PC-3 (cell line): ENCODE measurements at regions not wholly inside any gene's neighbourhood (a gene's known extent, or its start where the extent isn't known, plus 50 kb on each side); places are given as distances from the start of the nearest gene placed in this dataset.

Experiments
- ATAC-seq: fragments of 200-7000 bp; cut with Tn5 transposase; 2 replicates; pipeline ENCODE4 v1.9.1; 2020; ENCODE audit warnings: mild to moderate bottlenecking, moderate library complexity
- BruUV-seq: library from RNA; stranded (reverse); fragments of 400-500 nt; replicated peaks from 2 replicates; lab custom pipeline; 2021; lab: Mats Ljungman, UMichigan
- CTCF ChIA-PET: fragments of 300-600 bp; sonication (Branson Sonifier 250); formaldehyde crosslinking; loops from one replicate; lab custom pipeline; 2022; ENCODE audit warnings: antibody characterized with exemption; lab: Charles Lee
- POLR2A ChIA-PET: fragments of 300-600 bp; sonication (Branson Sonifier 250); formaldehyde crosslinking; loops from one replicate; lab custom pipeline; 2022; ENCODE audit warnings: antibody characterized with exemption; ENCODE audit not compliant: unreplicated experiment; lab: Charles Lee
- DNase-seq: peaks from one replicate; pipeline ENCODE4 v3.0.0-alpha.2; 2015
- H2AFZ ChIP-seq: fragments of 300-600 bp; sonication (generic); 2 replicates; pipeline ENCODE4 v1.6.0; 2016; ENCODE audit warnings: antibody characterized with exemption, low read length
- H3F3A ChIP-seq: fragments of 300-600 bp; sonication (generic); one replicate; pipeline ENCODE4 v1.6.0; 2017; ENCODE audit warnings: antibody characterized with exemption, low read length, control low read depth, mild to moderate bottlenecking; ENCODE audit not compliant: unreplicated experiment
- H3K27ac ChIP-seq: fragments of 300-600 bp; sonication (generic); 2 replicates; pipeline ENCODE4 v1.5.1; 2016; ENCODE audit warnings: mild to moderate bottlenecking, low read length
- H3K27me3 ChIP-seq: fragments of 300-600 bp; sonication (generic); 2 replicates; pipeline ENCODE4 v1.6.1; 2016; ENCODE audit warnings: low read length, mixed read lengths
- H3K36me3 ChIP-seq: fragments of 300-600 bp; sonication (generic); 2 replicates; pipeline ENCODE4 v1.6.1; 2016; ENCODE audit warnings: low read depth, mixed run types, low read length, mixed read lengths
- H3K4me1 ChIP-seq: fragments of 300-600 bp; sonication (generic); 2 replicates; pipeline ENCODE4 v1.5.1; 2016; ENCODE audit warnings: low read length; ENCODE audit not compliant: insufficient read depth
- H3K4me2 ChIP-seq: fragments of 300-600 bp; sonication (generic); 2 replicates; pipeline ENCODE4 v1.6.0; 2016; ENCODE audit warnings: low read length
- H3K4me3 ChIP-seq: fragments of 300-600 bp; sonication (generic); 2 replicates; pipeline ENCODE4 v1.5.1; 2016; ENCODE audit warnings: mild to moderate bottlenecking, low read length, mixed read lengths
- H3K79me2 ChIP-seq: fragments of 300-600 bp; sonication (generic); 2 replicates; pipeline ENCODE4 v1.6.1; 2017; ENCODE audit warnings: low read length, mixed read lengths
- H3K9ac ChIP-seq: fragments of 300-600 bp; sonication (generic); 2 replicates; pipeline ENCODE4 v1.6.0; 2016; ENCODE audit warnings: mild to moderate bottlenecking, low read length
- H3K9me2 ChIP-seq: fragments of 300-600 bp; sonication (generic); replicated peaks from 2 replicates; pipeline ENCODE4 v1.6.1; 2016; ENCODE audit warnings: mixed run types, low read length, mixed read lengths
- H3K9me3 ChIP-seq: fragments of 300-600 bp; sonication (generic); 2 replicates; pipeline ENCODE4 v1.6.1; 2016; ENCODE audit warnings: low read length, mixed read lengths
- H4K20me1 ChIP-seq: fragments of 300-600 bp; sonication (generic); 2 replicates; pipeline ENCODE4 v1.6.1; 2016; ENCODE audit warnings: low read length, mixed read lengths
- EZH2 ChIP-seq: fragments of 300-600 bp; sonication (generic); IDR thresholded peaks from one replicate; pipeline ENCODE4 v1.6.1; 2017; ENCODE audit warnings: antibody characterized with exemption, mild to moderate bottlenecking, low read length; ENCODE audit not compliant: unreplicated experiment
- EZH2phosphoT487 ChIP-seq: fragments of 300-600 bp; sonication (generic); IDR thresholded peaks from 2 replicates; pipeline ENCODE4 v1.6.1; 2018; ENCODE audit warnings: mild to moderate bottlenecking, antibody characterized with exemption, low read length, borderline replicate concordance
- intact Hi-C: fragments of 100-400 bp; cut with micrococcal nuclease; formaldehyde crosslinking; loops from 2 replicates; pipeline ENCODE4 v1.9.0; 2023
- TF ChIP-seq, protein P1 (sequence below): fragments of 300-600 bp; sonication (generic); conservative IDR thresholded peaks from 2 replicates; pipeline ENCODE4 v1.5.1; 2017; ENCODE audit warnings: antibody characterized with exemption, low read depth, mild to moderate bottlenecking, low read length

GRCh38 chr22:34427841-34428240 lies 507.6 kb upstream of the LARGE1 start:
- no TSS peak for BruUV-seq
- no peak for ATAC-seq
- no peak overlapping the region for H3K9ac ChIP-seq
- H3K27me3 ChIP-seq, result no peaks in the 10 kb centered on the region
- no peaks in the 10 kb centered on the region for H3F3A ChIP-seq
- no peak for DNase-seq
- no peak overlapping the region for H3K4me2 ChIP-seq
- intact Hi-C loops, result no loop called here
- H2AFZ ChIP-seq, result no peak overlapping the region
- CTCF ChIA-PET, result no interaction called here
- H3K4me1 ChIP-seq, result no peaks in the 10 kb centered on the region
- H3K9me2 ChIP-seq, result no peaks in the 10 kb centered on the region
- no peak overlapping the region for H3K4me3 ChIP-seq
- POLR2A ChIA-PET, result no interaction called here
- no peak overlapping the region for H3K27ac ChIP-seq
- H3K9me3 ChIP-seq, result no peaks in the 10 kb centered on the region
- no peaks in the 10 kb centered on the region for H3K79me2 ChIP-seq
- H4K20me1 ChIP-seq, result no peaks in the 10 kb centered on the region
- no peak for TF ChIP-seq EZH2phosphoT487
- TF ChIP-seq, protein P1, sequence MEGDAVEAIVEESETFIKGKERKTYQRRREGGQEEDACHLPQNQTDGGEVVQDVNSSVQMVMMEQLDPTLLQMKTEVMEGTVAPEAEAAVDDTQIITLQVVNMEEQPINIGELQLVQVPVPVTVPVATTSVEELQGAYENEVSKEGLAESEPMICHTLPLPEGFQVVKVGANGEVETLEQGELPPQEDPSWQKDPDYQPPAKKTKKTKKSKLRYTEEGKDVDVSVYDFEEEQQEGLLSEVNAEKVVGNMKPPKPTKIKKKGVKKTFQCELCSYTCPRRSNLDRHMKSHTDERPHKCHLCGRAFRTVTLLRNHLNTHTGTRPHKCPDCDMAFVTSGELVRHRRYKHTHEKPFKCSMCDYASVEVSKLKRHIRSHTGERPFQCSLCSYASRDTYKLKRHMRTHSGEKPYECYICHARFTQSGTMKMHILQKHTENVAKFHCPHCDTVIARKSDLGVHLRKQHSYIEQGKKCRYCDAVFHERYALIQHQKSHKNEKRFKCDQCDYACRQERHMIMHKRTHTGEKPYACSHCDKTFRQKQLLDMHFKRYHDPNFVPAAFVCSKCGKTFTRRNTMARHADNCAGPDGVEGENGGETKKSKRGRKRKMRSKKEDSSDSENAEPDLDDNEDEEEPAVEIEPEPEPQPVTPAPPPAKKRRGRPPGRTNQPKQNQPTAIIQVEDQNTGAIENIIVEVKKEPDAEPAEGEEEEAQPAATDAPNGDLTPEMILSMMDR, result no peak
- no peak for TF ChIP-seq EZH2
- H3K36me3 ChIP-seq, result no peaks in the 10 kb centered on the region

GRCh38 chr22:34429314-34429713 lies 509.0 kb upstream of the LARGE1 start:
- CTCF ChIA-PET, result no interaction called here

DNA sequence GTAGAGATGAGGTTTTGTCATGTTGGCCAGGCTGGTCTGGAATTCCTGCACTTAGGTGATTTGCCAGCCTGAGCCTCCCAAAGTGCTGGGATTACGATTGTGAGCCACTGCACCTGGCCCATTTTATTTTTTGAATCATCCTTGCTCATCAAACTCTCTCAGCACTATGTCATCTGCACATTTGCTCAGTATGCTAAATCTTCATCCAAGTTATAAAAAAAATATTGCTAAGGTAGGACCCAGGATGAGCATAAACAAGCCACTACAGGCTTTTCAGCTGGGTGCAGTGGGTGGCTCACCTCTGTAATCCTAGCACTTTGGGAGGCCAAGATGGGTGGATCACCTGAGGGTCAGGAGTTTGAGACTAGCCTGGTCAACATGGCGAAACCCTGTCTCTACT lies 510.1 kb upstream of the LARGE1 start:
- Histone ChIP-seq H3K4me3 (no peak overlapping the region), H2AFZ (no peak overlapping the region), H3K27me3 (no peaks in the 10 kb centered on the region), H3K36me3 (no peaks in the 10 kb centered on the region), H3K27ac (no peak overlapping the region), H3K4me1 (no peaks in the 10 kb centered on the region), H3K9me3 (no peaks in the 10 kb centered on the region), H3F3A (no peaks in the 10 kb centered on the region), H3K9ac (no peak overlapping the region), H4K20me1 (no peaks in the 10 kb centered on the region), H3K4me2 (no peak overlapping the region), H3K79me2 (no peaks in the 10 kb centered on the region), H3K9me2 (no peaks in the 10 kb centered on the region)
- no TSS peak for BruUV-seq
- POLR2A ChIA-PET, result no interaction called here
- ATAC-seq (no peak), DNase-seq (no peak)
- CTCF ChIA-PET, result no interaction called here
- TF ChIP-seq EZH2, result no peak
- TF ChIP-seq, protein P1, result no peak
- no peak for TF ChIP-seq EZH2phosphoT487
- intact Hi-C loops, result no loop called here

More at GRCh38 chr22:34429314-34429713, 509.0 kb upstream of the LARGE1 start:
- Histone ChIP-seq H3F3A (no peaks in the 10 kb centered on the region), H3K9me3 (no peaks in the 10 kb centered on the region), H3K27ac (no peak overlapping the region), H3K9me2 (no peaks in the 10 kb centered on the region), H3K9ac (no peak overlapping the region), H3K36me3 (no peaks in the 10 kb centered on the region), H3K79me2 (no peaks in the 10 kb centered on the region), H3K27me3 (no peaks in the 10 kb centered on the region), H3K4me3 (no peak overlapping the region), H2AFZ (no peak overlapping the region), H3K4me2 (no peak overlapping the region), H3K4me1 (no peaks in the 10 kb centered on the region), H4K20me1 (no peaks in the 10 kb centered on the region)
- no TSS peak for BruUV-seq
- intact Hi-C loops, result no loop called here
- POLR2A ChIA-PET, result no interaction called here
- TF ChIP-seq, protein P1, result no peak
- TF ChIP-seq EZH2 (no peak), EZH2phosphoT487 (no peak)
- DNase-seq, result peak; percentile 3
- no peak for ATAC-seq
